ENCODE measurements at regions not wholly inside any gene's neighbourhood (a gene's known extent, or its start where the extent isn't known, plus 50 kb on each side); places are given as distances from the start of the nearest gene placed in this dataset.

DNA sequence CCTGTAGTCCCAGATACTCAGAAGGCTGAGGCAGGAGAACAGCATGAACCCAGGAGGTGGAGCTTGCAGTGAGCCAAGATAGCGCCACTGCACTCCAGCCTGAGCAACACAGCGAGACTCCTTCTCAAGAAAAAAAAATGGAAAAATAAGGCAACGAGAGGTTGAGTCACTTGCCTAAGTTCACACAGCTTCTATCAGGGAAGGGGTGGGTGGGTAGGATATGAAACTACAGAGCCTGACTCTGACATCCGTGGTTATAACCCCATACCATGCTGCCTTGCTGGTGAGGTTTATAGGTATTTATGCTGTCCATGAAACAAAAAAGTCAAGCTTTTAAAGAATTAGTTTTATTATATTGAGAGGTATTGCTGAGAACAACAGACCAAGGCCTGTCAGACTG is 61.5 kb upstream of the RAB4A start:
- intact Hi-C loops (cut with micrococcal nuclease; ENCODE audit: unreplicated experiment) = no loop called here
- TF ChIP-seq, protein P1, sequence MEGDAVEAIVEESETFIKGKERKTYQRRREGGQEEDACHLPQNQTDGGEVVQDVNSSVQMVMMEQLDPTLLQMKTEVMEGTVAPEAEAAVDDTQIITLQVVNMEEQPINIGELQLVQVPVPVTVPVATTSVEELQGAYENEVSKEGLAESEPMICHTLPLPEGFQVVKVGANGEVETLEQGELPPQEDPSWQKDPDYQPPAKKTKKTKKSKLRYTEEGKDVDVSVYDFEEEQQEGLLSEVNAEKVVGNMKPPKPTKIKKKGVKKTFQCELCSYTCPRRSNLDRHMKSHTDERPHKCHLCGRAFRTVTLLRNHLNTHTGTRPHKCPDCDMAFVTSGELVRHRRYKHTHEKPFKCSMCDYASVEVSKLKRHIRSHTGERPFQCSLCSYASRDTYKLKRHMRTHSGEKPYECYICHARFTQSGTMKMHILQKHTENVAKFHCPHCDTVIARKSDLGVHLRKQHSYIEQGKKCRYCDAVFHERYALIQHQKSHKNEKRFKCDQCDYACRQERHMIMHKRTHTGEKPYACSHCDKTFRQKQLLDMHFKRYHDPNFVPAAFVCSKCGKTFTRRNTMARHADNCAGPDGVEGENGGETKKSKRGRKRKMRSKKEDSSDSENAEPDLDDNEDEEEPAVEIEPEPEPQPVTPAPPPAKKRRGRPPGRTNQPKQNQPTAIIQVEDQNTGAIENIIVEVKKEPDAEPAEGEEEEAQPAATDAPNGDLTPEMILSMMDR (conservative IDR thresholded peaks at IDR 0.05; ENCODE audit: low read depth, low read length) = no peak
- no peak for TF ChIP-seq EZH2 (IDR thresholded peaks at IDR 0.05; ENCODE audit: borderline replicate concordance, low read depth, low read length, poor library complexity, severe bottlenecking)
- Histone ChIP-seq H3K4me1 (ENCODE audit: insufficient read depth, low read length, poor library complexity, severe bottlenecking) (peaks cover 17% of the 10 kb centered on the region), H3K9me3 (ENCODE audit: low read depth, low read length, poor library complexity, severe bottlenecking) (no peaks in the 10 kb centered on the region), H3K27me3 (replicated peaks; ENCODE audit: insufficient read depth, low read depth, low read length, poor library complexity) (no peaks in the 10 kb centered on the region), H3K27ac (ENCODE audit: low read depth, low read length, poor library complexity, severe bottlenecking) (no peak overlapping the region), H3K4me3 (ENCODE audit: low read depth, low read length, poor library complexity, severe bottlenecking) (no peak overlapping the region), H3K36me3 (ENCODE audit: insufficient read depth, low read length, poor library complexity, severe bottlenecking) (no peaks in the 10 kb centered on the region)
- CTCF ChIA-PET = interaction anchor here (0.7 kb wide), 1 partner anchor 40 kb away, joined by 8 read pairs; no protein-coding TSS in a partner anchor
- no TSS peak for BruUV-seq (replicated peaks)
- POLR2A ChIA-PET (ENCODE audit: low non-redundant PET) = no interaction called here
- DNase-seq (ENCODE audit: low spot score) = no peak

DNA sequence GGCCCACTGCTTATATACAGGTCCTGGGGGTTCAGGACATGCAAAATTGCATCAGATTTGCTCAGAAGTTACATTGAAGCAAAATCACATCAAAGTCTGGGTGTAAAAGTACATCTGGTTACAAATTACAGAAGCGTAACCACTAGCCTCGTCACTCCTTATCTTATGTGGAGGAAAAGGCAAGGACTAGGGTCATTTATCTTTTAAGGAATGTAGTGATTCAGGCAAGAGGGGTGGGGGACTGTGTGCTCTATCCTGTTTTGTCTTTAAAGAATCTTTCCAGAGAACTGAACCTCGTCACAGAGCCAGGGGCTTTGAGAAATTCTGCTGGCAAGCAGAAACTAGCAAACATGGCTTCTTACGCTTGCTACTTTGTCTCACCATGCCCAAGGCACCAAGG is 61.1 kb upstream of the RAB4A start:
- Histone ChIP-seq H3K9me3 (ENCODE audit: low read depth, low read length, poor library complexity, severe bottlenecking) (no peaks in the 10 kb centered on the region), H3K27ac (ENCODE audit: low read depth, low read length, poor library complexity, severe bottlenecking) (no peak overlapping the region), H3K4me1 (ENCODE audit: insufficient read depth, low read length, poor library complexity, severe bottlenecking) (peaks cover 13% of the 10 kb centered on the region), H3K36me3 (ENCODE audit: insufficient read depth, low read length, poor library complexity, severe bottlenecking) (no peaks in the 10 kb centered on the region), H3K4me3 (ENCODE audit: low read depth, low read length, poor library complexity, severe bottlenecking) (no peak overlapping the region), H3K27me3 (replicated peaks; ENCODE audit: insufficient read depth, low read depth, low read length, poor library complexity) (no peaks in the 10 kb centered on the region)
- ChIA-PET CTCF (no interaction called here), POLR2A (ENCODE audit: low non-redundant PET) (no interaction called here)
- no peak for DNase-seq (ENCODE audit: low spot score)
- intact Hi-C loops (cut with micrococcal nuclease; ENCODE audit: unreplicated experiment) = no loop called here
- no peak for TF ChIP-seq EZH2 (IDR thresholded peaks at IDR 0.05; ENCODE audit: borderline replicate concordance, low read depth, low read length, poor library complexity, severe bottlenecking)
- TF ChIP-seq, protein P1 (conservative IDR thresholded peaks at IDR 0.05; ENCODE audit: low read depth, low read length) = no peak
- BruUV-seq (replicated peaks) = no TSS peak

DNA sequence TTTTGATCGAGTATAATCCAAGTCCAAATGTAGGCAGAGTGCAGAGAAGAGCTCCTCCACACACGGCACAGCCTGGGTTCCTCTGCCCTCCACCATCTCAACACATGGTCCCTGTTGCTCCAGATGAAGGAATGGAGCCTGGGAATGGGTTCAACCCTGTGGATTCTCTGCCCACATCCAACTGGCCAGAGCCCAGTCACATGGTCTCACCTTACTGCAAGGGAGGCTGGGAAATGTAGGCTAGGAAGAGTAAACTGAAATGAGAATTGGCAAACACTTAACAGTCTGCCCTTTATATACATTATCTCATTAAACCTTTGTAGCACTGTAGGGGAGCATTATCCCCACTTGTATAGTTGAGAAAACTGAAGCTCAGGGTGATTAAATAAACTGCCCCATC is 60.1 kb upstream of the RAB4A start:
- intact Hi-C loops (cut with micrococcal nuclease; ENCODE audit: unreplicated experiment) = no loop called here
- DNase-seq (ENCODE audit: low spot score) = no peak
- Histone ChIP-seq H3K27ac (ENCODE audit: low read depth, low read length, poor library complexity, severe bottlenecking) (no peak overlapping the region), H3K27me3 (replicated peaks; ENCODE audit: insufficient read depth, low read depth, low read length, poor library complexity) (no peaks in the 10 kb centered on the region), H3K4me3 (ENCODE audit: low read depth, low read length, poor library complexity, severe bottlenecking) (no peak overlapping the region), H3K36me3 (ENCODE audit: insufficient read depth, low read length, poor library complexity, severe bottlenecking) (no peaks in the 10 kb centered on the region), H3K9me3 (ENCODE audit: low read depth, low read length, poor library complexity, severe bottlenecking) (no peaks in the 10 kb centered on the region), H3K4me1 (ENCODE audit: insufficient read depth, low read length, poor library complexity, severe bottlenecking) (peaks cover 2% of the 10 kb centered on the region)
- BruUV-seq (replicated peaks) = no TSS peak
- CTCF ChIA-PET = no interaction called here
- TF ChIP-seq, protein P1 (conservative IDR thresholded peaks at IDR 0.05; ENCODE audit: low read depth, low read length) = no peak
- no peak for TF ChIP-seq EZH2 (IDR thresholded peaks at IDR 0.05; ENCODE audit: borderline replicate concordance, low read depth, low read length, poor library complexity, severe bottlenecking)
- POLR2A ChIA-PET (ENCODE audit: low non-redundant PET) = no interaction called here
